SK-N-SH treated with all-trans-retinoic acid at 6 μM for 48 hours (cell line): ENCODE measurements at regions not wholly inside any gene's neighbourhood (a gene's known extent, or its start where the extent isn't known, plus 50 kb on each side); places are given as distances from the start of the nearest gene placed in this dataset.

Experiments
- ATAC-seq: fragments of 200-7000 bp; cut with Tn5 transposase; 3 replicates; pipeline ENCODE4 v1.9.1; 2020; ENCODE audit warnings: mild to moderate bottlenecking, moderate library complexity
- ARNTL ChIP-seq: fragments of 450-650 bp; formaldehyde crosslinking; IDR thresholded peaks from 2 replicates; pipeline ENCODE4 v1.5.0; 2020; ENCODE audit warnings: low read depth, mild to moderate bottlenecking, moderate library complexity, borderline replicate concordance
- BACH2 ChIP-seq: fragments of 250-450 bp; sonication (Bioruptor Pico); IDR thresholded peaks from 2 replicates; pipeline ENCODE4 v1.9.0; 2021; ENCODE audit warnings: mild to moderate bottlenecking, borderline replicate concordance
- CSDC2 ChIP-seq: fragments of 250-450 bp; sonication (Bioruptor Pico); IDR thresholded peaks from 2 replicates; pipeline ENCODE4 v1.5.0; 2020; ENCODE audit warnings: mild to moderate bottlenecking, moderate library complexity
- ESRRG ChIP-seq: fragments of 250-450 bp; sonication (Bioruptor Pico); IDR thresholded peaks from 2 replicates; pipeline ENCODE4 v1.6.1; 2021; ENCODE audit warnings: mild to moderate bottlenecking
- GLIS3 ChIP-seq: fragments of 250-450 bp; sonication (Bioruptor Pico); IDR thresholded peaks from 2 replicates; pipeline ENCODE4 v1.5.0; 2020; ENCODE audit warnings: mild to moderate bottlenecking, moderate library complexity
- OSR1 ChIP-seq: fragments of 250-450 bp; sonication (Bioruptor Pico); IDR thresholded peaks from 2 replicates; pipeline ENCODE4 v1.8.0; 2022; ENCODE audit warnings: moderate library complexity, mild to moderate bottlenecking, inconsistent platforms
- PPARA ChIP-seq: fragments of 250-450 bp; sonication (Bioruptor Pico); IDR thresholded peaks from 2 replicates; pipeline ENCODE4 v1.5.0; 2020; ENCODE audit warnings: mild to moderate bottlenecking, borderline replicate concordance
- RARB ChIP-seq: fragments of 250-450 bp; sonication (Bioruptor Pico); IDR thresholded peaks from 2 replicates; pipeline ENCODE4 v1.8.0; 2021; ENCODE audit warnings: mild to moderate bottlenecking, moderate library complexity
- SNAI2 ChIP-seq: fragments of 250-450 bp; sonication (Bioruptor Pico); IDR thresholded peaks from 2 replicates; pipeline ENCODE4 v1.5.0; 2020; ENCODE audit warnings: mild to moderate bottlenecking, moderate library complexity
- TCF4 ChIP-seq: fragments of 250-450 bp; sonication (Bioruptor Pico); IDR thresholded peaks from 2 replicates; pipeline ENCODE4 v1.8.0; 2021; ENCODE audit warnings: mild to moderate bottlenecking, moderate library complexity, borderline replicate concordance
- TOX ChIP-seq: fragments of 250-450 bp; sonication (Bioruptor Pico); IDR thresholded peaks from 2 replicates; pipeline ENCODE4 v1.8.0; 2021; ENCODE audit warnings: mild to moderate bottlenecking, moderate library complexity, borderline replicate concordance
- ZC3H10 ChIP-seq: fragments of 250-450 bp; sonication (Bioruptor Pico); IDR thresholded peaks from 2 replicates; pipeline ENCODE4 v1.5.1; 2021; ENCODE audit warnings: mild to moderate bottlenecking, moderate library complexity
- ZFP3 ChIP-seq: fragments of 250-450 bp; sonication (Bioruptor Pico); IDR thresholded peaks from 2 replicates; pipeline ENCODE4 v1.5.0; 2020; ENCODE audit warnings: mild to moderate bottlenecking, moderate library complexity
- ZNF565 ChIP-seq: fragments of 450-650 bp; formaldehyde crosslinking; conservative IDR thresholded peaks from 2 replicates; pipeline ENCODE4 v1.5.0; 2020; ENCODE audit warnings: low read depth, mild to moderate bottlenecking, moderate library complexity
- ZNF70 ChIP-seq: fragments of 450-650 bp; formaldehyde crosslinking; IDR thresholded peaks from 2 replicates; pipeline ENCODE4 v1.5.0; 2020; ENCODE audit warnings: mild to moderate bottlenecking, moderate library complexity
- ZNF8 ChIP-seq: fragments of 450-650 bp; formaldehyde crosslinking; IDR thresholded peaks from 2 replicates; pipeline ENCODE4 v1.5.0; 2020; ENCODE audit warnings: mild to moderate bottlenecking, moderate library complexity
- TF ChIP-seq, protein P1 (sequence below): fragments of 250-450 bp; sonication (Bioruptor Pico); IDR thresholded peaks from 2 replicates; pipeline ENCODE4 v1.5.1; 2021; ENCODE audit warnings: mild to moderate bottlenecking, moderate library complexity
- TF ChIP-seq, protein P2 (sequence below): fragments of 250-450 bp; sonication (Bioruptor Pico); IDR thresholded peaks from 2 replicates; pipeline ENCODE4 v1.8.0; 2020; ENCODE audit warnings: mild to moderate bottlenecking, moderate library complexity, borderline replicate concordance
- TF ChIP-seq, protein P3 (sequence below): fragments of 250-450 bp; sonication (Bioruptor Pico); IDR thresholded peaks from 2 replicates; pipeline ENCODE4 v1.8.0; 2021; ENCODE audit warnings: low read depth, mild to moderate bottlenecking, moderate library complexity, borderline replicate concordance
- TF ChIP-seq, protein P4 (sequence below): fragments of 250-450 bp; sonication (Bioruptor Pico); IDR thresholded peaks from 2 replicates; pipeline ENCODE4 v1.5.0; 2020; ENCODE audit warnings: mild to moderate bottlenecking, moderate library complexity

DNA sequence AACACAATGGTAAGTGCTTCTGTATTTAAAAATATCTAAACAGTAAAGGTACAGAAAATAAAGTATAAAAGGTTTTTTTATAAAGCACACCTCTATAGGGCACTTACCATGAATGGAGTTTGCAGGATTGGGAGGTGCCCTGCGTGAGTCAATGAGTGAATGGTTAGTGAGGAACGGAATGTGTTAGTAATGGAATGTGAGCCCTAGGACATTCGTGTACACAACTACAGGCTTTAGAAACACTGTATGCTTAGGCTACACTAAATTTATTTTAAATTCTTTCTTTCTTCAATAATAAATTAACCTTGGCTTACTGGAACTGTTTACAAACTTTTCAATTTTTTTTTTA, 337.9 kb upstream of the SLC39A10 start:
- TF ChIP-seq CSDC2 (CRISPR knock-in tag) (no peak), ZNF565 (no peak), ZNF8 (CRISPR knock-in tag) (no peak), TOX (CRISPR knock-in tag) (no peak), PPARA (CRISPR knock-in tag) (no peak), ZC3H10 (CRISPR knock-in tag) (no peak), ZFP3 (CRISPR knock-in tag) (no peak), BACH2 (CRISPR knock-in tag) (no peak), ZNF70 (CRISPR knock-in tag) (no peak), GLIS3 (no peak), OSR1 (CRISPR knock-in tag) (no peak), TCF4 (no peak), ARNTL (CRISPR knock-in tag) (no peak), ESRRG (CRISPR knock-in tag) (no peak)
- TF ChIP-seq, protein P1, sequence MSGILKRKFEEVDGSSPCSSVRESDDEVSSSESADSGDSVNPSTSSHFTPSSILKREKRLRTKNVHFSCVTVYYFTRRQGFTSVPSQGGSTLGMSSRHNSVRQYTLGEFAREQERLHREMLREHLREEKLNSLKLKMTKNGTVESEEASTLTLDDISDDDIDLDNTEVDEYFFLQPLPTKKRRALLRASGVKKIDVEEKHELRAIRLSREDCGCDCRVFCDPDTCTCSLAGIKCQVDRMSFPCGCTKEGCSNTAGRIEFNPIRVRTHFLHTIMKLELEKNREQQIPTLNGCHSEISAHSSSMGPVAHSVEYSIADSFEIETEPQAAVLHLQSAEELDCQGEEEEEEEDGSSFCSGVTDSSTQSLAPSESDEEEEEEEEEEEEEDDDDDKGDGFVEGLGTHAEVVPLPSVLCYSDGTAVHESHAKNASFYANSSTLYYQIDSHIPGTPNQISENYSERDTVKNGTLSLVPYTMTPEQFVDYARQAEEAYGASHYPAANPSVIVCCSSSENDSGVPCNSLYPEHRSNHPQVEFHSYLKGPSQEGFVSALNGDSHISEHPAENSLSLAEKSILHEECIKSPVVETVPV (CRISPR knock-in tag) = no peak
- TF ChIP-seq, protein P2, sequence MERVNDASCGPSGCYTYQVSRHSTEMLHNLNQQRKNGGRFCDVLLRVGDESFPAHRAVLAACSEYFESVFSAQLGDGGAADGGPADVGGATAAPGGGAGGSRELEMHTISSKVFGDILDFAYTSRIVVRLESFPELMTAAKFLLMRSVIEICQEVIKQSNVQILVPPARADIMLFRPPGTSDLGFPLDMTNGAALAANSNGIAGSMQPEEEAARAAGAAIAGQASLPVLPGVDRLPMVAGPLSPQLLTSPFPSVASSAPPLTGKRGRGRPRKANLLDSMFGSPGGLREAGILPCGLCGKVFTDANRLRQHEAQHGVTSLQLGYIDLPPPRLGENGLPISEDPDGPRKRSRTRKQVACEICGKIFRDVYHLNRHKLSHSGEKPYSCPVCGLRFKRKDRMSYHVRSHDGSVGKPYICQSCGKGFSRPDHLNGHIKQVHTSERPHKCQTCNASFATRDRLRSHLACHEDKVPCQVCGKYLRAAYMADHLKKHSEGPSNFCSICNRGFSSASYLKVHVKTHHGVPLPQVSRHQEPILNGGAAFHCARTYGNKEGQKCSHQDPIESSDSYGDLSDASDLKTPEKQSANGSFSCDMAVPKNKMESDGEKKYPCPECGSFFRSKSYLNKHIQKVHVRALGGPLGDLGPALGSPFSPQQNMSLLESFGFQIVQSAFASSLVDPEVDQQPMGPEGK (CRISPR knock-in tag) = no peak
- TF ChIP-seq, protein P3, sequence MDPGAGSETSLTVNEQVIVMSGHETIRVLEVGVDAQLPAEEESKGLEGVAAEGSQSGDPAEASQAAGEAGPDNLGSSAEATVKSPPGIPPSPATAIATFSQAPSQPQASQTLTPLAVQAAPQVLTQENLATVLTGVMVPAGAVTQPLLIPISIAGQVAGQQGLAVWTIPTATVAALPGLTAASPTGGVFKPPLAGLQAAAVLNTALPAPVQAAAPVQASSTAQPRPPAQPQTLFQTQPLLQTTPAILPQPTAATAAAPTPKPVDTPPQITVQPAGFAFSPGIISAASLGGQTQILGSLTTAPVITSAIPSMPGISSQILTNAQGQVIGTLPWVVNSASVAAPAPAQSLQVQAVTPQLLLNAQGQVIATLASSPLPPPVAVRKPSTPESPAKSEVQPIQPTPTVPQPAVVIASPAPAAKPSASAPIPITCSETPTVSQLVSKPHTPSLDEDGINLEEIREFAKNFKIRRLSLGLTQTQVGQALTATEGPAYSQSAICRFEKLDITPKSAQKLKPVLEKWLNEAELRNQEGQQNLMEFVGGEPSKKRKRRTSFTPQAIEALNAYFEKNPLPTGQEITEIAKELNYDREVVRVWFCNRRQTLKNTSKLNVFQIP (CRISPR knock-in tag) = no peak
- TF ChIP-seq, protein P4, sequence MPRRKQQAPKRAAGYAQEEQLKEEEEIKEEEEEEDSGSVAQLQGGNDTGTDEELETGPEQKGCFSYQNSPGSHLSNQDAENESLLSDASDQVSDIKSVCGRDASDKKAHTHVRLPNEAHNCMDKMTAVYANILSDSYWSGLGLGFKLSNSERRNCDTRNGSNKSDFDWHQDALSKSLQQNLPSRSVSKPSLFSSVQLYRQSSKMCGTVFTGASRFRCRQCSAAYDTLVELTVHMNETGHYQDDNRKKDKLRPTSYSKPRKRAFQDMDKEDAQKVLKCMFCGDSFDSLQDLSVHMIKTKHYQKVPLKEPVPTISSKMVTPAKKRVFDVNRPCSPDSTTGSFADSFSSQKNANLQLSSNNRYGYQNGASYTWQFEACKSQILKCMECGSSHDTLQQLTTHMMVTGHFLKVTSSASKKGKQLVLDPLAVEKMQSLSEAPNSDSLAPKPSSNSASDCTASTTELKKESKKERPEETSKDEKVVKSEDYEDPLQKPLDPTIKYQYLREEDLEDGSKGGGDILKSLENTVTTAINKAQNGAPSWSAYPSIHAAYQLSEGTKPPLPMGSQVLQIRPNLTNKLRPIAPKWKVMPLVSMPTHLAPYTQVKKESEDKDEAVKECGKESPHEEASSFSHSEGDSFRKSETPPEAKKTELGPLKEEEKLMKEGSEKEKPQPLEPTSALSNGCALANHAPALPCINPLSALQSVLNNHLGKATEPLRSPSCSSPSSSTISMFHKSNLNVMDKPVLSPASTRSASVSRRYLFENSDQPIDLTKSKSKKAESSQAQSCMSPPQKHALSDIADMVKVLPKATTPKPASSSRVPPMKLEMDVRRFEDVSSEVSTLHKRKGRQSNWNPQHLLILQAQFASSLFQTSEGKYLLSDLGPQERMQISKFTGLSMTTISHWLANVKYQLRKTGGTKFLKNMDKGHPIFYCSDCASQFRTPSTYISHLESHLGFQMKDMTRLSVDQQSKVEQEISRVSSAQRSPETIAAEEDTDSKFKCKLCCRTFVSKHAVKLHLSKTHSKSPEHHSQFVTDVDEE (CRISPR knock-in tag) = no peak
- TF ChIP-seq, all 23 proteins: peak for 0
- ATAC-seq = peak; percentile 49; the same call in 2 of the 3 replicates

DNA sequence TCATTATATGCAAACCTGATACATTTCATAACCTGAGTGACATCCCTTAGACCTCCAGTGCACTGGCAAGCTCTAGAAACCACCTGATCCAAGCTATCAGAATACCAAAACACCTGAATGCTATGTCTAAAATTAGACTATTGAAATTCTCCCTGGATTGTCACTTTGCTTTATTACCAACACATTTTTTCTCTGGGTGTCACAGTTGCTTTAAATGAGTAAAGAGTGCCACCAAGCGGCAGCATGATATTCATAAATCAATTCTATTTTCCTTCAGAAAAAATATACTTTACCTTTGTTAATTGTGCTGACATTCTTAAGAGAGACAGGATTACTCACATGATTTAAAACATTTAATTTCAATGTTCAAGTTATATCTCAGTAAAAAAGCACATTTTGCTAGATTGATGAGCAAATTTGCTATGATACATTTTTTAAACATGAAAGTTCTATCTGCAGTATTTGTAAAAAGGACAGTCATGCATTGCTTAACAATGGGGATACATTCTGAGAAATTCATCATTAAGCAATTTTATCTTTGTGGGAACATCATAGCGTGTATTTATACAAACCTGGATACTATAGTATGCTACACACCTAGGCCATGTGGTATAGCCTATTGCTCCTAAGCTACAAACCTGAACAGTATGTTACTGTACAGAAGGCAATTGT, 338.4 kb upstream of the SLC39A10 start:
- peak; percentile 35; the same call in 2 of the 3 replicates for ATAC-seq
- TF ChIP-seq, protein P3 (CRISPR knock-in tag) = no peak
- no peak for TF ChIP-seq ESRRG (CRISPR knock-in tag)
- TF ChIP-seq TCF4 = no peak
- TF ChIP-seq ZFP3 (CRISPR knock-in tag) = no peak
- TF ChIP-seq, protein P2 (CRISPR knock-in tag) = no peak
- no peak for TF ChIP-seq ZC3H10 (CRISPR knock-in tag)
- TF ChIP-seq RARB = no peak
- no peak for TF ChIP-seq SNAI2 (CRISPR knock-in tag)
- TF ChIP-seq OSR1 (CRISPR knock-in tag) = no peak
- TF ChIP-seq, all 23 proteins: peak for 0
